SK-N-SH (cell line): ENCODE measurements at regions not wholly inside any gene's neighbourhood (a gene's known extent, or its start where the extent isn't known, plus 50 kb on each side); places are given as distances from the start of the nearest gene placed in this dataset.

Experiments
- CTCF ChIA-PET: fragments of 300-600, 350-600 bp; formaldehyde crosslinking; extraction: SDS; loops from one replicate; lab custom pipeline; 2021; lab: Yijun Ruan, JAX
- POLR2A ChIA-PET: fragments of 350-600 bp; sonication (Branson Sonifier 250); formaldehyde crosslinking; extraction: SDS; loops from one replicate; lab custom pipeline; 2020; ENCODE audit warnings: antibody characterized with exemption, inconsistent platforms; lab: Yijun Ruan, JAX
- DNase-seq: peaks from one replicate; pipeline ENCODE4 v3.0.0; 2012
- H2AFZ ChIP-seq: fragments of 200-600 bp; sonication (generic); 2 replicates; pipeline ENCODE4 v1.8.1; 2016; ENCODE audit warnings: antibody characterized with exemption, mild to moderate bottlenecking, low read depth
- H3F3A ChIP-seq: fragments of 200-600 bp; sonication (generic); replicated peaks from 2 replicates; pipeline ENCODE3; 2016; ENCODE audit warnings: antibody characterized with exemption, mild to moderate bottlenecking; ENCODE audit not compliant: insufficient read depth
- H3K27ac ChIP-seq, 2 experiments: fragments of 200-500 bp in 1 of 2; fragments of 200-600 bp in 1 of 2; sonication (Bioruptor generic) in 1 of 2; sonication (generic), shearing (Covaris generic) in 1 of 2; 2 replicates each; pipeline versions ENCODE4 v1.5.1 to v1.6.1; 2014 to 2016; ENCODE audit warnings: low read depth in 2 of 2, inconsistent platforms in 1 of 2, low read length in 1 of 2, mild to moderate bottlenecking in 1 of 2, mixed read lengths in 1 of 2
- H3K27me3 ChIP-seq: fragments of 200-600 bp; sonication (generic), shearing (Covaris generic); 2 replicates; pipeline ENCODE4 v1.6.1; 2016; ENCODE audit warnings: mixed run types; ENCODE audit not compliant: insufficient read depth
- H3K36me3 ChIP-seq, 2 experiments: fragments of 200-500 bp in 1 of 2; fragments of 200-600 bp in 1 of 2; sonication (Bioruptor generic) in 1 of 2; sonication (generic) in 1 of 2; replicated peaks in 1 of 2; 2 replicates each; pipeline versions ENCODE3 to v1.5.1; 2014 to 2016; ENCODE audit warnings: low read length in 1 of 2, mild to moderate bottlenecking in 1 of 2; ENCODE audit not compliant: insufficient read depth in 2 of 2, control insufficient read depth in 1 of 2
- H3K4me1 ChIP-seq, 2 experiments: fragments of 200-500 bp in 1 of 2; fragments of 200-600 bp in 1 of 2; sonication (Bioruptor generic) in 1 of 2; sonication (generic), shearing (Covaris generic) in 1 of 2; 2 replicates each; pipeline versions ENCODE4 v1.5.1 to v1.6.1; 2014 to 2016; ENCODE audit warnings: low read depth in 1 of 2, low read length in 1 of 2, mixed run types in 1 of 2; ENCODE audit not compliant: insufficient read depth in 2 of 2, control insufficient read depth in 1 of 2
- H3K4me2 ChIP-seq: fragments of 200-600 bp; sonication (generic), shearing (Covaris generic); 2 replicates; pipeline ENCODE4 v1.6.1; 2017; ENCODE audit warnings: mixed run types
- H3K4me3 ChIP-seq, 2 experiments: fragments of 200-500 bp in 1 of 2; fragments of 200-600 bp in 1 of 2; sonication (Bioruptor generic) in 1 of 2; sonication (generic), shearing (Covaris generic) in 1 of 2; 2 replicates each; pipeline versions ENCODE4 v1.5.1 to v1.8.1; 2014 to 2016; ENCODE audit warnings: low read depth in 2 of 2, inconsistent platforms in 1 of 2, low read length in 1 of 2, mild to moderate bottlenecking in 1 of 2, mixed read lengths in 1 of 2, moderate library complexity in 1 of 2
- H3K79me2 ChIP-seq: fragments of 200-600 bp; sonication (generic); 2 replicates; pipeline ENCODE4 v1.8.1; 2017; ENCODE audit warnings: mild to moderate bottlenecking; ENCODE audit not compliant: insufficient read depth
- H3K9ac ChIP-seq: fragments of 200-600 bp; sonication (generic); 2 replicates; pipeline ENCODE4 v1.6.1; 2017; ENCODE audit warnings: mixed run types
- H3K9me2 ChIP-seq: fragments of 200-600 bp; sonication (generic); 2 replicates; pipeline ENCODE4 v1.6.1; 2017; ENCODE audit warnings: mixed run types
- H3K9me3 ChIP-seq: fragments of 200-600 bp; sonication (generic); 2 replicates; pipeline ENCODE4 v1.6.1; 2017; ENCODE audit warnings: mixed run types, mild to moderate bottlenecking, moderate library complexity
- H4K20me1 ChIP-seq: fragments of 200-600 bp; sonication (generic); 2 replicates; pipeline ENCODE4 v1.6.1; 2017; ENCODE audit warnings: mild to moderate bottlenecking, mixed run types; ENCODE audit not compliant: insufficient read depth
- CHD2 ChIP-seq: fragments of 150-350 bp; IDR thresholded peaks from 2 replicates; pipeline ENCODE4 v1.6.1; 2018; ENCODE audit warnings: low read length; ENCODE audit not compliant: partially characterized antibody
- ELF1 ChIP-seq: IDR thresholded peaks from 2 replicates; pipeline ENCODE4 v1.4.0; 2012
- FOSL2 ChIP-seq: IDR thresholded peaks from 2 replicates; pipeline ENCODE4 v1.4.0; 2012; ENCODE audit warnings: low read depth, mild to moderate bottlenecking, moderate library complexity, borderline replicate concordance
- FOXM1 ChIP-seq: IDR thresholded peaks from 2 replicates; pipeline ENCODE4 v1.4.0; 2012; ENCODE audit warnings: low read depth, mild to moderate bottlenecking
- JUND ChIP-seq: IDR thresholded peaks from 2 replicates; pipeline ENCODE4 v1.4.0; 2012
- MXI1 ChIP-seq: IDR thresholded peaks from 2 replicates; pipeline ENCODE4 v1.6.1; 2012; ENCODE audit warnings: mild to moderate bottlenecking, low read depth, low read length, improper control_type of control experiment
- RCOR1 ChIP-seq: fragments of 150-350 bp; IDR thresholded peaks from 2 replicates; pipeline ENCODE4 v1.6.1; 2017; ENCODE audit warnings: antibody characterized with exemption, low read length
- TEAD4 ChIP-seq: IDR thresholded peaks from 2 replicates; pipeline ENCODE4 v1.4.0; 2012; ENCODE audit warnings: mild to moderate bottlenecking, borderline replicate concordance; ENCODE audit not compliant: insufficient read depth
- WGBS: methylation state at CpG from one replicate; pipeline ENCODE4 v1.1.6; 2017; ENCODE audit warnings: low lambda C conversion rate; 5-methylcytosine and 5-hydroxymethylcytosine counted together
- TF ChIP-seq, protein P1 (sequence below): IDR thresholded peaks from 2 replicates; pipeline ENCODE4 v1.4.0; 2012; ENCODE audit warnings: low read depth, borderline replicate concordance
- TF ChIP-seq, protein P2 (sequence below): fragments of 150-350 bp; IDR thresholded peaks from 2 replicates; pipeline ENCODE4 v1.6.1; 2017; ENCODE audit warnings: antibody characterized with exemption, low read length, low read depth, borderline replicate concordance
- TF ChIP-seq, protein P3 (sequence below): fragments of 200-600 bp; sonication (generic); IDR thresholded peaks from 2 replicates; pipeline ENCODE4 v1.6.1; 2017; ENCODE audit warnings: antibody characterized with exemption, mild to moderate bottlenecking, moderate library complexity
- TF ChIP-seq, protein P4 (sequence below): IDR thresholded peaks from 2 replicates; pipeline ENCODE4; 2012

DNA sequence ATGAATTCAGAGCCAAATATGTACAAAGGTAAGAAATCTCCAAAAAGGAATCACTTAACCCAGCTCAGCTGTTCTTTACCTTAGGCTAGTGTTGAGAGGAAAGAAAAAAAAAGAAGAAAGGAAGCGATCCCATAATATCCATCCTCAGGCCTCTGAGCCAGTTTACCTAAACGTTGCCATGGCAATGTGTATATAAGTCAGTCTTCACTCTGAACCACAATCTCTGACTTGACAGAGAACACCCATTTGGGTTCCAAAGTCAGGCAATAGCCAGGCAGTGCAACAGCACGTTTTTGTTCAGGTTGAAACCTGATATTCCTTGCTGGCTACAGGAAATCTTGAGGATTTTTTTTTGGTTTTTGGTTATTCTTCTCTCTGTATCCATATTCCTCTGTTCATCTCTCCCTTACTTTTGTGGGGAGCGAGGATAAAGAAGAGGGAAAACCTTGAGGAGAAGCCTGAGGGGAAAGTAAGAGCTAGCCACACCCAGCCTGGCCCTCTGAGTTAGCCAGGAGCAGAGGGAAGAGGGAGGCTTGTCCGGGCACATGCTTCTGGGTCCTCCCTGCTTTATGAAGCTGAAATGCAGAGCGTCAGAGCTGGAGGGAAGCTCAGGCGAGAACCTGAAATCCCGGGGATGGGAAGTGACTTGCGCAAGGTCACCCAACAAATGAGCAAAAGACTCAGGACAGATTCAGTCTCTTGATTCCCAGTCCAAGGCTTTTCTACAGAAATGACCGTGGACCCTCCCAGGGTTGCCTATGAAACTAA, 152.7 kb downstream of the SOX9 start:
- CTCF ChIA-PET = interaction anchor here (0.8 to 1.1 kb wide), 2 partner anchors 10 to 72 kb away, joined by 3 read pairs; no protein-coding TSS in a partner anchor
- H3K4me1 ChIP-seq = peaks cover 5 to 13% of the 10 kb centered on the region in 2 experiments; a peak in 3 of 4 replicates
- no peak overlapping the region for H3K9ac ChIP-seq
- no peak for DNase-seq
- no peaks in the 10 kb centered on the region for H3K27me3 ChIP-seq
- no peaks in the 10 kb centered on the region for H3K9me3 ChIP-seq
- no peaks in the 10 kb centered on the region for H3K9me2 ChIP-seq
- POLR2A ChIA-PET = no interaction called here
- TF ChIP-seq FOXM1 (no peak), CHD2 (no peak), TEAD4 (no peak), JUND (no peak), ELF1 (no peak), FOSL2 (no peak), MXI1 (no peak), RCOR1 (no peak)
- TF ChIP-seq, protein P1, sequence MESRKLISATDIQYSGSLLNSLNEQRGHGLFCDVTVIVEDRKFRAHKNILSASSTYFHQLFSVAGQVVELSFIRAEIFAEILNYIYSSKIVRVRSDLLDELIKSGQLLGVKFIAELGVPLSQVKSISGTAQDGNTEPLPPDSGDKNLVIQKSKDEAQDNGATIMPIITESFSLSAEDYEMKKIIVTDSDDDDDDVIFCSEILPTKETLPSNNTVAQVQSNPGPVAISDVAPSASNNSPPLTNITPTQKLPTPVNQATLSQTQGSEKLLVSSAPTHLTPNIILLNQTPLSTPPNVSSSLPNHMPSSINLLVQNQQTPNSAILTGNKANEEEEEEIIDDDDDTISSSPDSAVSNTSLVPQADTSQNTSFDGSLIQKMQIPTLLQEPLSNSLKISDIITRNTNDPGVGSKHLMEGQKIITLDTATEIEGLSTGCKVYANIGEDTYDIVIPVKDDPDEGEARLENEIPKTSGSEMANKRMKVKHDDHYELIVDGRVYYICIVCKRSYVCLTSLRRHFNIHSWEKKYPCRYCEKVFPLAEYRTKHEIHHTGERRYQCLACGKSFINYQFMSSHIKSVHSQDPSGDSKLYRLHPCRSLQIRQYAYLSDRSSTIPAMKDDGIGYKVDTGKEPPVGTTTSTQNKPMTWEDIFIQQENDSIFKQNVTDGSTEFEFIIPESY = no peak
- TF ChIP-seq, protein P2, sequence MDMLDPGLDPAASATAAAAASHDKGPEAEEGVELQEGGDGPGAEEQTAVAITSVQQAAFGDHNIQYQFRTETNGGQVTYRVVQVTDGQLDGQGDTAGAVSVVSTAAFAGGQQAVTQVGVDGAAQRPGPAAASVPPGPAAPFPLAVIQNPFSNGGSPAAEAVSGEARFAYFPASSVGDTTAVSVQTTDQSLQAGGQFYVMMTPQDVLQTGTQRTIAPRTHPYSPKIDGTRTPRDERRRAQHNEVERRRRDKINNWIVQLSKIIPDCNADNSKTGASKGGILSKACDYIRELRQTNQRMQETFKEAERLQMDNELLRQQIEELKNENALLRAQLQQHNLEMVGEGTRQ = no peak
- TF ChIP-seq, protein P3, sequence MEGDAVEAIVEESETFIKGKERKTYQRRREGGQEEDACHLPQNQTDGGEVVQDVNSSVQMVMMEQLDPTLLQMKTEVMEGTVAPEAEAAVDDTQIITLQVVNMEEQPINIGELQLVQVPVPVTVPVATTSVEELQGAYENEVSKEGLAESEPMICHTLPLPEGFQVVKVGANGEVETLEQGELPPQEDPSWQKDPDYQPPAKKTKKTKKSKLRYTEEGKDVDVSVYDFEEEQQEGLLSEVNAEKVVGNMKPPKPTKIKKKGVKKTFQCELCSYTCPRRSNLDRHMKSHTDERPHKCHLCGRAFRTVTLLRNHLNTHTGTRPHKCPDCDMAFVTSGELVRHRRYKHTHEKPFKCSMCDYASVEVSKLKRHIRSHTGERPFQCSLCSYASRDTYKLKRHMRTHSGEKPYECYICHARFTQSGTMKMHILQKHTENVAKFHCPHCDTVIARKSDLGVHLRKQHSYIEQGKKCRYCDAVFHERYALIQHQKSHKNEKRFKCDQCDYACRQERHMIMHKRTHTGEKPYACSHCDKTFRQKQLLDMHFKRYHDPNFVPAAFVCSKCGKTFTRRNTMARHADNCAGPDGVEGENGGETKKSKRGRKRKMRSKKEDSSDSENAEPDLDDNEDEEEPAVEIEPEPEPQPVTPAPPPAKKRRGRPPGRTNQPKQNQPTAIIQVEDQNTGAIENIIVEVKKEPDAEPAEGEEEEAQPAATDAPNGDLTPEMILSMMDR = no peak
- TF ChIP-seq, protein P4, sequence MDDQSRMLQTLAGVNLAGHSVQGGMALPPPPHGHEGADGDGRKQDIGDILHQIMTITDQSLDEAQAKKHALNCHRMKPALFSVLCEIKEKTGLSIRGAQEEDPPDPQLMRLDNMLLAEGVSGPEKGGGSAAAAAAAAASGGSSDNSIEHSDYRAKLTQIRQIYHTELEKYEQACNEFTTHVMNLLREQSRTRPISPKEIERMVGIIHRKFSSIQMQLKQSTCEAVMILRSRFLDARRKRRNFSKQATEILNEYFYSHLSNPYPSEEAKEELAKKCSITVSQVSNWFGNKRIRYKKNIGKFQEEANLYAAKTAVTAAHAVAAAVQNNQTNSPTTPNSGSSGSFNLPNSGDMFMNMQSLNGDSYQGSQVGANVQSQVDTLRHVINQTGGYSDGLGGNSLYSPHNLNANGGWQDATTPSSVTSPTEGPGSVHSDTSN = no peak
- TF ChIP-seq, all 33 proteins: peak for 0
- H3K4me2 ChIP-seq = no peak overlapping the region
- H2AFZ ChIP-seq = no peak overlapping the region
- H3K27ac ChIP-seq = no peak overlapping the region
- WGBS = 79% methylated on average over 10 of the region's 10 CpGs
- no peaks in the 10 kb centered on the region for H3K79me2 ChIP-seq
- H4K20me1 ChIP-seq = no peaks in the 10 kb centered on the region
- H3F3A ChIP-seq = peaks cover 6% of the 10 kb centered on the region
- no peaks in the 10 kb centered on the region for H3K36me3 ChIP-seq
- H3K4me3 ChIP-seq = no peak overlapping the region
